ENCODE measurements at regions not wholly inside any gene's neighbourhood (a gene's known extent, or its start where the extent isn't known, plus 50 kb on each side); places are given as distances from the start of the nearest gene placed in this dataset.

DNA sequence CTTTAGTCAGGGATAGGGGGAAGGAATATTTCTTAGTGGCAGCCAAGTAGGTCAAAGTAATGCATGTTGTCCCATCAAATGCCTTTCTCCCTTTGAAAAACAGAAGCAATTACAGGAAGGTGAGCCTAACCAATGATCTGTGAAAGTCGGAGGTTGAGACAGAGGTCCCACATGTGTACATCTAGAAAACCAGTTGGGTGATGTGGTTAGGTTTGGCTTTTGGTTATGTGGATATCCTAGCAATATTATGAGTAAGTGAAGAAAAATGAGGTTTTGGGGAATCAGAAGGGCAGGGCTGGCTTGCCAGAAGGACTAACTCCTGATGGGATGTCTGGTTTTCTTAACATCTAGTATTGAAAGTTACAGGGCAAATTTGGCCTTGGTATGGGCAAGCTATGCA lies 63.4 kb upstream of the PALM2AKAP2 start:
- TF ChIP-seq, protein P1, sequence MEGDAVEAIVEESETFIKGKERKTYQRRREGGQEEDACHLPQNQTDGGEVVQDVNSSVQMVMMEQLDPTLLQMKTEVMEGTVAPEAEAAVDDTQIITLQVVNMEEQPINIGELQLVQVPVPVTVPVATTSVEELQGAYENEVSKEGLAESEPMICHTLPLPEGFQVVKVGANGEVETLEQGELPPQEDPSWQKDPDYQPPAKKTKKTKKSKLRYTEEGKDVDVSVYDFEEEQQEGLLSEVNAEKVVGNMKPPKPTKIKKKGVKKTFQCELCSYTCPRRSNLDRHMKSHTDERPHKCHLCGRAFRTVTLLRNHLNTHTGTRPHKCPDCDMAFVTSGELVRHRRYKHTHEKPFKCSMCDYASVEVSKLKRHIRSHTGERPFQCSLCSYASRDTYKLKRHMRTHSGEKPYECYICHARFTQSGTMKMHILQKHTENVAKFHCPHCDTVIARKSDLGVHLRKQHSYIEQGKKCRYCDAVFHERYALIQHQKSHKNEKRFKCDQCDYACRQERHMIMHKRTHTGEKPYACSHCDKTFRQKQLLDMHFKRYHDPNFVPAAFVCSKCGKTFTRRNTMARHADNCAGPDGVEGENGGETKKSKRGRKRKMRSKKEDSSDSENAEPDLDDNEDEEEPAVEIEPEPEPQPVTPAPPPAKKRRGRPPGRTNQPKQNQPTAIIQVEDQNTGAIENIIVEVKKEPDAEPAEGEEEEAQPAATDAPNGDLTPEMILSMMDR (IDR thresholded peaks at IDR 0.05; ENCODE audit: insufficient read depth, low read length, poor library complexity, severe bottlenecking): no peak
- H3K4me3 ChIP-seq (replicated peaks; ENCODE audit: low read depth, low read length): no peak overlapping the region
- no peaks in the 10 kb centered on the region for H3K27me3 ChIP-seq (replicated peaks; ENCODE audit: control insufficient read depth, insufficient read depth, low read length)
- no peaks in the 10 kb centered on the region for H3K36me3 ChIP-seq (ENCODE audit: control insufficient read depth, insufficient read depth, low read length)
- DNase-seq (ENCODE audit: extremely low read depth, insufficient read length): no peak

DNA sequence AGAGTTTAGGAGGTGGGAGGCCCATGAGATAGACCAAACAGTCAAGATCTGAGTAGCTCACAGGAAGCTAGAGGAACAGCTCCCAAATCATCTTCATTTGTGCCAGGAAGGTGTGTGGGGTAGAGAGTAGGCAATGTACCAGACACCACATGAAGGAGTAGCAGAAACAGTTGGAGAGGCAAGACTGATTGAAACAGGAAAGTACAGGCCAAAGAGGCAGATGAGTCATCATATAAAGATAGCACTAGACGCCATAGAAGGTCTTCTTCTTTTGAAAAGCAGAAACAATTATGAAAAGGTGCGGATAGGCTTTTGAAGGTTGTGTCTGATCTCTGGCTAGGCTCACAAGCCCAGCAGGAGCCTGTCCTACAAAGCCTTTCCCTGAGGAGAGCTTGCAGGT lies 62.7 kb upstream of the PALM2AKAP2 start:
- no peaks in the 10 kb centered on the region for H3K36me3 ChIP-seq (ENCODE audit: control insufficient read depth, insufficient read depth, low read length)
- TF ChIP-seq, protein P1 (IDR thresholded peaks at IDR 0.05; ENCODE audit: insufficient read depth, low read length, poor library complexity, severe bottlenecking): no peak
- no peaks in the 10 kb centered on the region for H3K27me3 ChIP-seq (replicated peaks; ENCODE audit: control insufficient read depth, insufficient read depth, low read length)
- no peak overlapping the region for H3K4me3 ChIP-seq (replicated peaks; ENCODE audit: low read depth, low read length)
- DNase-seq (ENCODE audit: extremely low read depth, insufficient read length): no peak

DNA sequence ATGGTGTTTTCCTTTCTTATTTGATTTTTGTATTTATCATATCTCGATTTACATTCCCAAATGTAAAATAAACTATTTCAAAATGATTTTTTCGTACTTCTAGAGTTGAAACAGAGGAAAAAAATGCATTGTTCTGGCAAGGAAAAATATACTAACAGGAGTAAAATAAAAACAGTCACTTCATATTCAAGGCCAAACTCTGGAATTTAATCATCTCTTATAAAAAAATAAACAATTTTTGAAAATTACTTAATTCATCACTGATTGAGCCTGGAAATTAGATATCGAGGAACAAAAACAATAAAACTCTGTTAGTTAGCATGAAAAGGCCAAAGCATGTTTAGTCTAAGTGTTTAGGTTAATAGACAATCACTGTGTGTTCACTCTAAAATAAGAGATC lies 61.1 kb upstream of the PALM2AKAP2 start:
- TF ChIP-seq, protein P1 (IDR thresholded peaks at IDR 0.05; ENCODE audit: insufficient read depth, low read length, poor library complexity, severe bottlenecking): no peak
- Histone ChIP-seq H3K4me3 (replicated peaks; ENCODE audit: low read depth, low read length) (no peak overlapping the region), H3K36me3 (ENCODE audit: control insufficient read depth, insufficient read depth, low read length) (no peaks in the 10 kb centered on the region), H3K27me3 (replicated peaks; ENCODE audit: control insufficient read depth, insufficient read depth, low read length) (no peaks in the 10 kb centered on the region; the same call in 1 of the 2 replicates)
- no peak for DNase-seq (ENCODE audit: extremely low read depth, insufficient read length)

DNA sequence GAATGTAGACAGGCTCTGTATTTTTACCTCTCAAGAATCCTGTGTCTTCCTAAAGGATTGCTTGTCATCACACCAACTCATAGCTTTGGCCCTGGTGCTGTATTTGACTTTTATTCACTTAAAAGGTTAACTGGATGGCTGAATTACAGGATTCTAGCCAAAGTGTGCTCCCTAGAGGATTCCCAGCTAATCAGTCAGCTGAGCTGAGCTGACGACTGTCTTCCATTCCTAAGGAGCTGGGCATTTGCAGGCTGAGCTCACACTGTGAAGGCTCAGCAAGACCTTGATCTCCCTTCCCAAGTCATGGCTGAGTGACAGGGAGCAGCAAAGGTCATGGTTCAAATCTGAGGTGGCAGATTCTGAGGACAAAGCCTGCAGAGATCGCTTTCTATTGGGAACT lies 59.0 kb upstream of the PALM2AKAP2 start:
- no peaks in the 10 kb centered on the region for H3K36me3 ChIP-seq (ENCODE audit: control insufficient read depth, insufficient read depth, low read length)
- TF ChIP-seq, protein P1 (IDR thresholded peaks at IDR 0.05; ENCODE audit: insufficient read depth, low read length, poor library complexity, severe bottlenecking): no peak
- DNase-seq (ENCODE audit: extremely low read depth, insufficient read length): no peak
- no peaks in the 10 kb centered on the region; the same call in 1 of the 2 replicates for H3K27me3 ChIP-seq (replicated peaks; ENCODE audit: control insufficient read depth, insufficient read depth, low read length)
- H3K4me3 ChIP-seq (replicated peaks; ENCODE audit: low read depth, low read length): no peak overlapping the region

DNA sequence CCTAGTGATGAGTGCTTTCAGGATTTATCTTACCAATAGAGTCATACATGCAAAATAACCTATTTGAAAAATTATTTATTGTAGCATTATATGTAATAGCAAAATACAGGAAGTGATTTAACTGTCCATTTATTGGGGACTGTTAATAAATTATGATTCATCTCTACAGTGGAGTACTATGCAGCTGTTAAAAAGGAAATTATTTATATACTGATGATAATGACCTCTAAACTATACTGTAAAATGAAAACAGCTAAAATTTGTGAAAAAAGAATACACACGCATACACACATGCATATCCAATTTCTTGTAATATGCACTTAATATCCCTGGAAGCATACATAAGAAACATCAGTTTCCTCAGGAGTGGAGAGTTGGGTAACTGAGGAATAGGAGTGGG lies 58.0 kb upstream of the PALM2AKAP2 start:
- H3K4me3 ChIP-seq (replicated peaks; ENCODE audit: low read depth, low read length): no peak overlapping the region
- TF ChIP-seq, protein P1 (IDR thresholded peaks at IDR 0.05; ENCODE audit: insufficient read depth, low read length, poor library complexity, severe bottlenecking): no peak
- no peaks in the 10 kb centered on the region for H3K36me3 ChIP-seq (ENCODE audit: control insufficient read depth, insufficient read depth, low read length)
- no peak for DNase-seq (ENCODE audit: extremely low read depth, insufficient read length)
- H3K27me3 ChIP-seq (replicated peaks; ENCODE audit: control insufficient read depth, insufficient read depth, low read length): no peaks in the 10 kb centered on the region; the same call in 1 of the 2 replicates

DNA sequence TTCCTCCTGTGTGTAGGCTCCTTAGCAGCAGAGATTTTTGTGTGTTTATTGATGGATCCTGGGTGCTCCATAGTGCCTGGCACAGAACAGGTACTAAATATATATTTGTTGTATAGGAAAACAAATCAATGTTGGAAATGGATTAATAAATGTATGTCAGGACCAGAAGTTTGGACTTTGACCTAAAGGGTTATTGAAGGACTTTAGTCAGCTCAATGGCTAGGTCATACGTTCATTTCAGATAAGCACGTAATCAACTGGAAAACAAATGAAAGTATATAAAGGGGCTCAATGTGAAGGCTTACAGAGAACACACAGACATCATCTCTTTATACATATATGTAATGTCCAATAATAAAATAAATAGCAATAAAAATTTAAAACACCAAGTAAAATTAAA lies 56.2 kb upstream of the PALM2AKAP2 start:
- Histone ChIP-seq H3K36me3 (ENCODE audit: control insufficient read depth, insufficient read depth, low read length) (no peaks in the 10 kb centered on the region), H3K27me3 (replicated peaks; ENCODE audit: control insufficient read depth, insufficient read depth, low read length) (no peaks in the 10 kb centered on the region; the same call in 1 of the 2 replicates), H3K4me3 (replicated peaks; ENCODE audit: low read depth, low read length) (no peak overlapping the region)
- no peak for DNase-seq (ENCODE audit: extremely low read depth, insufficient read length)
- TF ChIP-seq, protein P1 (IDR thresholded peaks at IDR 0.05; ENCODE audit: insufficient read depth, low read length, poor library complexity, severe bottlenecking): no peak
